H9 (cell line): ENCODE measurements at regions not wholly inside any gene's neighbourhood (a gene's known extent, or its start where the extent isn't known, plus 50 kb on each side); places are given as distances from the start of the nearest gene placed in this dataset.

Experiments
- DNase-seq: peaks from one replicate; pipeline ENCODE4 v3.0.0-alpha.2; 2017
- H2AFZ ChIP-seq: one replicate; pipeline ENCODE4 v1.6.1; 2013; ENCODE audit warnings: mild to moderate bottlenecking, low read length, control low read depth, moderate library complexity
- H2AK5ac ChIP-seq: 2 replicates; pipeline ENCODE4 v1.6.1; 2013; ENCODE audit warnings: low read length, control low read depth, mixed read lengths; ENCODE audit not compliant: insufficient read length
- H2BK120ac ChIP-seq: one replicate; pipeline ENCODE4 v1.6.1; 2013; ENCODE audit warnings: low read depth, mild to moderate bottlenecking, low read length, control low read depth, inconsistent platforms; ENCODE audit not compliant: poor library complexity, severe bottlenecking
- H2BK12ac ChIP-seq: 2 replicates; pipeline ENCODE4 v1.6.1; 2013; ENCODE audit warnings: low read length, control low read depth, mixed read lengths, low read depth; ENCODE audit not compliant: insufficient read length
- H2BK15ac ChIP-seq: 2 replicates; pipeline ENCODE4 v1.6.1; 2013; ENCODE audit warnings: low read depth, low read length, control low read depth
- H2BK20ac ChIP-seq: one replicate; pipeline ENCODE4 v1.6.1; 2013; ENCODE audit warnings: low read depth, mild to moderate bottlenecking, low read length, control low read depth, inconsistent platforms; ENCODE audit not compliant: poor library complexity, severe bottlenecking
- H2BK5ac ChIP-seq: 2 replicates; pipeline ENCODE4 v1.6.1; 2013; ENCODE audit warnings: low read length, control low read depth, mixed read lengths; ENCODE audit not compliant: insufficient read length
- H3K14ac ChIP-seq: 2 replicates; pipeline ENCODE4 v1.6.1; 2013; ENCODE audit warnings: low read length, control low read depth; ENCODE audit not compliant: insufficient read depth
- H3K18ac ChIP-seq: 2 replicates; pipeline ENCODE4 v1.6.1; 2013; ENCODE audit warnings: low read depth, mild to moderate bottlenecking, mixed read lengths, low read length, control low read depth; ENCODE audit not compliant: insufficient read length
- H3K23ac ChIP-seq: 2 replicates; pipeline ENCODE4 v1.6.1; 2013; ENCODE audit warnings: low read length, control low read depth, mixed read lengths, low read depth; ENCODE audit not compliant: insufficient read length
- H3K23me2 ChIP-seq: 2 replicates; pipeline ENCODE4 v1.6.1; 2013; ENCODE audit warnings: low read depth, mild to moderate bottlenecking, mixed read lengths, low read length, control low read depth; ENCODE audit not compliant: insufficient read length, poor library complexity, severe bottlenecking
- H3K27ac ChIP-seq: 2 replicates; pipeline ENCODE4 v1.5.1; 2013; ENCODE audit warnings: low read length, control low read depth, mixed read lengths, low read depth; ENCODE audit not compliant: insufficient read length
- H3K27me3 ChIP-seq: 2 replicates; pipeline ENCODE4 v1.6.1; 2013; ENCODE audit warnings: low read length, control low read depth, inconsistent platforms; ENCODE audit not compliant: insufficient read depth
- H3K4ac ChIP-seq: 2 replicates; pipeline ENCODE4 v1.6.1; 2013; ENCODE audit warnings: low read depth, mild to moderate bottlenecking, control low read depth, inconsistent platforms, low read length, moderate library complexity
- H3K4me1 ChIP-seq: 2 replicates; pipeline ENCODE4 v1.6.1; 2013; ENCODE audit warnings: low read length, control low read depth, inconsistent platforms; ENCODE audit not compliant: insufficient read depth
- H3K4me2 ChIP-seq: 2 replicates; pipeline ENCODE4 v1.6.1; 2013; ENCODE audit warnings: low read length, control low read depth, mixed read lengths; ENCODE audit not compliant: insufficient read length, insufficient read depth
- H3K56ac ChIP-seq: 2 replicates; pipeline ENCODE4 v1.6.1; 2013; ENCODE audit warnings: low read depth, mild to moderate bottlenecking, mixed read lengths, low read length, control low read depth; ENCODE audit not compliant: insufficient read length
- H3K79me1 ChIP-seq: 2 replicates; pipeline ENCODE4 v1.6.1; 2013; ENCODE audit warnings: low read depth, mild to moderate bottlenecking, moderate library complexity, low read length, control low read depth, inconsistent platforms; ENCODE audit not compliant: insufficient read depth, poor library complexity, severe bottlenecking
- H3K79me2 ChIP-seq: 2 replicates; pipeline ENCODE4 v1.6.1; 2013; ENCODE audit warnings: low read length, control low read depth, inconsistent platforms; ENCODE audit not compliant: insufficient read depth
- H3K9ac ChIP-seq: 2 replicates; pipeline ENCODE4 v1.6.1; 2013; ENCODE audit warnings: low read length, control low read depth, mixed read lengths; ENCODE audit not compliant: insufficient read length; ENCODE audit errors: extremely low read depth
- H3K9me3 ChIP-seq: one replicate; pipeline ENCODE4 v1.6.1; 2013; ENCODE audit warnings: low read depth, low read length, inconsistent platforms; ENCODE audit not compliant: control insufficient read depth
- H3T11ph ChIP-seq: one replicate; pipeline ENCODE4 v1.6.1; 2013; ENCODE audit warnings: mild to moderate bottlenecking, low read length, control low read depth, inconsistent platforms
- H4K20me1 ChIP-seq: one replicate; pipeline ENCODE4 v1.6.1; 2013; ENCODE audit not compliant: control insufficient read depth, insufficient read length, insufficient read depth
- H4K5ac ChIP-seq: 2 replicates; pipeline ENCODE4 v1.6.1; 2013; ENCODE audit warnings: low read depth, mild to moderate bottlenecking, mixed read lengths, low read length, control low read depth; ENCODE audit not compliant: insufficient read length
- H4K8ac ChIP-seq: replicated peaks from 2 replicates; pipeline ENCODE4 v1.6.1; 2013; ENCODE audit warnings: low read length, control low read depth, mixed read lengths, low read depth; ENCODE audit not compliant: insufficient read length
- H4K91ac ChIP-seq: 2 replicates; pipeline ENCODE4 v1.6.1; 2013; ENCODE audit warnings: low read depth, mild to moderate bottlenecking, moderate library complexity, mixed read lengths, low read length, control low read depth; ENCODE audit not compliant: insufficient read length
- H3K27ac Mint-ChIP-seq, 3 experiments: 2 replicates in 2 of 3; 3 replicates in 1 of 3; pipeline ENCODE4 v1.8.0; 2020 to 2021; ENCODE audit warnings: mixed read lengths in 3 of 3, mild to moderate bottlenecking in 1 of 3, moderate library complexity in 1 of 3
- H3K27me3 Mint-ChIP-seq: 2 replicates; pipeline ENCODE4 v1.8.0; 2021; ENCODE audit warnings: low read depth, mild to moderate bottlenecking, moderate library complexity, mixed read lengths
- H3K36me3 Mint-ChIP-seq, 3 experiments: 2 replicates in 2 of 3; 3 replicates in 1 of 3; pipeline ENCODE4 v1.8.0; 2020 to 2021; ENCODE audit warnings: low read depth in 3 of 3, mixed read lengths in 3 of 3; ENCODE audit not compliant: insufficient read depth in 1 of 3
- H3K4me1 Mint-ChIP-seq, 2 experiments: 2 replicates each; pipeline ENCODE4 v1.8.0; 2020; ENCODE audit warnings: mixed read lengths in 2 of 2
- H3K4me3 Mint-ChIP-seq, 2 experiments: 2 replicates in 1 of 2; 3 replicates in 1 of 2; pipeline ENCODE4 v1.8.0; 2020 to 2021; ENCODE audit warnings: mild to moderate bottlenecking in 2 of 2, mixed read lengths in 2 of 2, moderate library complexity in 1 of 2
- H3K9me3 Mint-ChIP-seq, 2 experiments: 2 replicates in 1 of 2; 3 replicates in 1 of 2; pipeline ENCODE4 v1.8.0; 2020; ENCODE audit warnings: mild to moderate bottlenecking in 2 of 2, mixed read lengths in 2 of 2, moderate library complexity in 1 of 2
- CTCF ChIP-seq: fragments of 200-600 bp; sonication (generic); conservative IDR thresholded peaks from 3 replicates; pipeline ENCODE4 v1.8.0; 2021; ENCODE audit warnings: antibody characterized with exemption, mild to moderate bottlenecking
- WGBS: extraction: QIAGEN DNeasy Blood & Tissue Kit; methylation state at CpG from one replicate; pipeline ENCODE4 v1.1.7; 2013; ENCODE audit warnings: missing lambda C conversion rate, low lambda C conversion rate, mixed read lengths; ENCODE audit not compliant: insufficient read length; ENCODE audit errors: extremely low coverage; 5-methylcytosine and 5-hydroxymethylcytosine counted together

GRCh38 chr13:73625562-73626339, 508.5 kb downstream of the KLF12 start:
- H3K79me1 ChIP-seq = no peaks in the 10 kb centered on the region
- H3K23ac ChIP-seq = no peak overlapping the region
- no peaks in the 10 kb centered on the region for H3K27me3 ChIP-seq
- no peak overlapping the region for H3K27ac Mint-ChIP-seq
- H2AK5ac ChIP-seq = no peak overlapping the region
- no peak overlapping the region for H2BK20ac ChIP-seq
- H4K20me1 ChIP-seq = no peaks in the 10 kb centered on the region
- no peak for DNase-seq
- H2BK12ac ChIP-seq = no peak overlapping the region
- no peak overlapping the region for H3K9ac ChIP-seq
- no peak overlapping the region for H3K4ac ChIP-seq
- peaks cover 6 to 11% of the 10 kb centered on the region in 2 experiments; a peak in 4 of 5 replicates for H3K9me3 Mint-ChIP-seq
- H3K4me1 ChIP-seq = no peaks in the 10 kb centered on the region
- TF ChIP-seq CTCF = no peak
- H2BK15ac ChIP-seq = no peak overlapping the region
- H3K4me2 ChIP-seq = no peak overlapping the region
- H3K14ac ChIP-seq = no peak overlapping the region
- no peak overlapping the region for H3K4me3 Mint-ChIP-seq
- no peak overlapping the region for H4K8ac ChIP-seq
- no peaks in the 10 kb centered on the region for H3K9me3 ChIP-seq
- WGBS = no CpG with 5 or more reads among the region's 8 CpGs
- H2AFZ ChIP-seq = no peak overlapping the region
- no peak overlapping the region for H3K27ac ChIP-seq
- no peak overlapping the region for H3T11ph ChIP-seq
- no peak overlapping the region for H2BK120ac ChIP-seq
- no peak overlapping the region for H4K5ac ChIP-seq
- peaks cover 0 to 8% (median 7%) of the 10 kb centered on the region in 3 experiments; a peak in 3 of 7 replicates for H3K36me3 Mint-ChIP-seq
- no peak overlapping the region for H2BK5ac ChIP-seq
- H3K23me2 ChIP-seq = no peaks in the 10 kb centered on the region
- H3K56ac ChIP-seq = no peak overlapping the region
- no peaks in the 10 kb centered on the region for H3K79me2 ChIP-seq
- no peak overlapping the region for H3K18ac ChIP-seq
- no peak overlapping the region for H4K91ac ChIP-seq
- H3K27me3 Mint-ChIP-seq = no peaks in the 10 kb centered on the region
- no peaks in the 10 kb centered on the region for H3K4me1 Mint-ChIP-seq
